HepG2 (cell line): ENCODE measurements at regions not wholly inside any gene's neighbourhood (a gene's known extent, or its start where the extent isn't known, plus 50 kb on each side); places are given as distances from the start of the nearest gene placed in this dataset.

ENCODE experiments used
- ATAC-seq: fragments of 200-7000 bp; cut with Tn5 transposase; 3 replicates; pipeline ENCODE4 v1.9.1; 2020; ENCODE audit warnings: mild to moderate bottlenecking, moderate library complexity
- BruUV-seq: library from RNA; stranded (reverse); fragments of 400-500 nt; replicated peaks from 2 replicates; lab custom pipeline; 2021; lab: Mats Ljungman, UMichigan
- CTCF ChIA-PET: fragments of 300-600 bp; formaldehyde crosslinking; extraction: SDS; loops from one replicate; lab custom pipeline; 2021; ENCODE audit warnings: low total read pairs, inconsistent platforms, low intra/inter-chr PET ratio; lab: Yijun Ruan, JAX
- POLR2A ChIA-PET: fragments of 350-600 bp; sonication (Branson Sonifier 250); formaldehyde crosslinking; loops from one replicate; lab custom pipeline; 2020; ENCODE audit warnings: antibody characterized with exemption, inconsistent platforms; lab: Yijun Ruan, JAX
- DNase-seq: peaks from one replicate; pipeline ENCODE4 v3.0.0-alpha.2; 2015; ENCODE audit warnings: low spot score
- FAIRE-seq: peaks from 3 replicates; lab custom pipeline; 2011; peaks lifted over from hg19 to GRCh38; lab: Jason Lieb, UNC
- H2AFZ ChIP-seq: one replicate; pipeline ENCODE4 v1.6.1; 2011; ENCODE audit warnings: low read length, inconsistent platforms
- H3K27ac ChIP-seq: fragments of 300-600 bp; 3 replicates; pipeline ENCODE4 v1.8.0; 2011; ENCODE audit warnings: mixed run types, mild to moderate bottlenecking, mixed read lengths, low read length, inconsistent platforms; ENCODE audit not compliant: insufficient read depth; ENCODE audit errors: extremely low read length
- H3K27me3 ChIP-seq, 2 experiments: fragments of 200-600 bp in 1 of 2; 2 replicates in 1 of 2; 3 replicates in 1 of 2; pipeline versions ENCODE4 v1.6.0 to v1.8.0; 2011; ENCODE audit warnings: low read length in 2 of 2, mild to moderate bottlenecking in 2 of 2, moderate library complexity in 2 of 2, inconsistent platforms in 1 of 2; ENCODE audit not compliant: insufficient read depth in 2 of 2, control insufficient read depth in 1 of 2
- H3K36me3 ChIP-seq, 2 experiments: fragments of 200-600 bp in 1 of 2; replicated peaks in 1 of 2; 2 replicates in 1 of 2; 3 replicates in 1 of 2; pipeline versions ENCODE4 v1.5.1 to v1.8.0; 2011; ENCODE audit warnings: low read length in 2 of 2, inconsistent platforms in 1 of 2; ENCODE audit not compliant: insufficient read depth in 2 of 2, control insufficient read depth in 1 of 2
- H3K4me1 ChIP-seq: 2 replicates; pipeline ENCODE4 v1.5.1; 2012; ENCODE audit warnings: low read length, inconsistent platforms; ENCODE audit not compliant: insufficient read depth
- H3K4me2 ChIP-seq: 2 replicates; pipeline ENCODE4 v1.6.0; 2011; ENCODE audit warnings: low read depth, low read length, inconsistent platforms
- H3K4me3 ChIP-seq, 3 experiments: fragments of 200-600 bp in 1 of 3; sonication (generic), shearing (Covaris generic) in 1 of 3; replicated peaks in 1 of 3; 2 replicates each; pipeline ENCODE4 v1.5.1; 2011 to 2016; ENCODE audit warnings: low read length in 3 of 3, inconsistent platforms in 2 of 3, low read depth in 2 of 3, mild to moderate bottlenecking in 2 of 3, control low read depth in 1 of 3, mixed read lengths in 1 of 3; ENCODE audit not compliant: insufficient read depth in 1 of 3
- H3K79me2 ChIP-seq: one replicate; pipeline ENCODE4 v1.6.1; 2011; ENCODE audit warnings: low read length, inconsistent platforms; ENCODE audit not compliant: insufficient read depth
- H3K9ac ChIP-seq: 2 replicates; pipeline ENCODE4 v1.6.0; 2011; ENCODE audit warnings: mild to moderate bottlenecking, low read depth, low read length, inconsistent platforms; ENCODE audit not compliant: insufficient read depth
- H3K9me3 ChIP-seq: 2 replicates; pipeline ENCODE4 v1.5.1; 2012; ENCODE audit warnings: mild to moderate bottlenecking, low read length
- H4K20me1 ChIP-seq: 2 replicates; pipeline ENCODE4 v1.6.0; 2011; ENCODE audit warnings: inconsistent platforms, mild to moderate bottlenecking, low read length, moderate library complexity; ENCODE audit not compliant: insufficient read depth
- CCDC6 ChIP-seq: sonication (generic); formaldehyde crosslinking; IDR thresholded peaks from 2 replicates; pipeline ENCODE4 v1.8.1; 2022; ENCODE audit warnings: mild to moderate bottlenecking, missing genetic modification reagents, moderate library complexity
- GABPA ChIP-seq, 2 experiments: IDR thresholded peaks; 2 replicates each; pipeline ENCODE4 v1.6.1; 2011 to 2016; ENCODE audit warnings: low read depth in 2 of 2, low read length in 1 of 2, missing biosample characterization in 1 of 2, missing genetic modification characterization in 1 of 2
- GLMP ChIP-seq: sonication (generic); formaldehyde crosslinking; IDR thresholded peaks from 2 replicates; pipeline ENCODE4 v1.9.0; 2021; ENCODE audit warnings: missing genetic modification reagents, mild to moderate bottlenecking, borderline replicate concordance
- HOXA5 ChIP-seq: sonication (generic); formaldehyde crosslinking; IDR thresholded peaks from 2 replicates; pipeline ENCODE4 v1.4.0; 2020; ENCODE audit warnings: missing genetic modification reagents
- MED13 ChIP-seq: sonication (generic); formaldehyde crosslinking; IDR thresholded peaks from 2 replicates; pipeline ENCODE4 v1.5.0; 2020; ENCODE audit warnings: missing genetic modification reagents
- POLR2G ChIP-seq: fragments of 200-400 bp; formaldehyde crosslinking; IDR thresholded peaks from 2 replicates; pipeline ENCODE4 v1.6.1; 2018; ENCODE audit warnings: mild to moderate bottlenecking, low read depth, low read length, moderate library complexity
- SP1 ChIP-seq, 2 experiments: fragments of 450-650 bp in 1 of 2; sonication (generic) in 1 of 2; formaldehyde crosslinking in 1 of 2; IDR thresholded peaks; 2 replicates each; pipeline versions ENCODE4 v1.4.0 to v1.6.1; 2016 to 2020; ENCODE audit warnings: missing genetic modification reagents in 1 of 2
- ZFP36L1 ChIP-seq: sonication (generic); formaldehyde crosslinking; IDR thresholded peaks from 2 replicates; pipeline ENCODE4 v1.8.0; 2022; ENCODE audit warnings: mild to moderate bottlenecking, missing genetic modification reagents, moderate library complexity
- ZFP41 ChIP-seq: sonication (generic); formaldehyde crosslinking; IDR thresholded peaks from 2 replicates; pipeline ENCODE4 v1.4.0; 2020; ENCODE audit warnings: mild to moderate bottlenecking, missing genetic modification reagents, borderline replicate concordance
- ZFP82 ChIP-seq: sonication (generic); formaldehyde crosslinking; IDR thresholded peaks from 2 replicates; pipeline ENCODE4 v1.5.1; 2020; ENCODE audit warnings: mild to moderate bottlenecking, missing genetic modification reagents, borderline replicate concordance
- ZNF296 ChIP-seq: sonication (generic); formaldehyde crosslinking; conservative IDR thresholded peaks from 2 replicates; pipeline ENCODE4 v1.5.0; 2020; ENCODE audit warnings: mild to moderate bottlenecking, missing genetic modification reagents
- ZNF382 ChIP-seq: sonication (generic); formaldehyde crosslinking; IDR thresholded peaks from 2 replicates; pipeline ENCODE4 v1.5.0; 2020; ENCODE audit warnings: missing genetic modification reagents, mild to moderate bottlenecking, borderline replicate concordance
- ZNF512 ChIP-seq: sonication (generic); formaldehyde crosslinking; IDR thresholded peaks from 2 replicates; pipeline ENCODE4 v1.4.0; 2020; ENCODE audit warnings: mild to moderate bottlenecking, missing genetic modification reagents
- ZSCAN20 ChIP-seq: sonication (generic); formaldehyde crosslinking; IDR thresholded peaks from 2 replicates; pipeline ENCODE4 v1.4.0; 2020; ENCODE audit warnings: missing genetic modification reagents, mild to moderate bottlenecking, borderline replicate concordance
- ZSCAN29 ChIP-seq: sonication (generic); formaldehyde crosslinking; conservative IDR thresholded peaks from 2 replicates; pipeline ENCODE4 v1.4.0; 2020; ENCODE audit warnings: mild to moderate bottlenecking, missing genetic modification reagents
- WGBS: methylation state at CpG from one replicate; pipeline ENCODE4 v1.1.6; 2017; ENCODE audit warnings: low lambda C conversion rate; 5-methylcytosine and 5-hydroxymethylcytosine counted together
- in situ Hi-C: cut with HindIII; loops from 2 replicates; pipeline ENCODE4 v1.10.0; 2017; ENCODE audit warnings: low pct_unique_long_range_greater_than_20kb; ENCODE audit not compliant: extremely low pct_ligation_motif_present
- intact Hi-C: fragments of 100-400 bp; cut with micrococcal nuclease; formaldehyde crosslinking; loops from one replicate; pipeline ENCODE4 v1.10.0; 2022; ENCODE audit not compliant: unreplicated experiment
- TF ChIP-seq, protein P1 (sequence below): sonication (generic); formaldehyde crosslinking; IDR thresholded peaks from 2 replicates; pipeline ENCODE4 v1.8.1; 2023; ENCODE audit warnings: missing genetic modification reagents, mild to moderate bottlenecking, borderline replicate concordance

DNA sequence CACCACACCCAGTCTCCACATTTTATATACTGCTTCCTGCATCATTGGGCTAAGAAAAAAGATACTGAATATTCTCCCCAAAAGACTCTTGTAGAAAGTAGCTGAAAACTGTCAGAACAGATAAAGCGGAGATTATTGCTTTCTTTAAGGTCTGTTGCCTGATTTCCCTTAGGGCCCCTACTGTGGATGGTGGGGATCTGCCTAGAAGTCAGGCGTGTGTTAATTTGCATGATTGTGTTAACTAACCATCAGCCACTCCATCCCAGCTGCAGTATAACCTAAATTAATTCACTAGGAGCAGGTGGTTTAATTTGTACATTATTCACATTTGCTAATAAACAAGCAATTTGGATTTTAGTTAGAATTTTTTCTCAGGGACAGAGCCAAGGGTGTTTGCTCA lies 360.3 kb downstream of the FBXW7 start (continued):
- no peak for TF ChIP-seq MED13 (CRISPR knock-in tag)
- TF ChIP-seq ZNF512 (CRISPR knock-in tag) = no peak
- no peak for TF ChIP-seq ZFP82 (CRISPR knock-in tag)
- TF ChIP-seq, protein P1, sequence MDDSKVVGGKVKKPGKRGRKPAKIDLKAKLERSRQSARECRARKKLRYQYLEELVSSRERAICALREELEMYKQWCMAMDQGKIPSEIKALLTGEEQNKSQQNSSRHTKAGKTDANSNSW = no peak
- TF ChIP-seq, all 625 proteins: peak for 0

DNA sequence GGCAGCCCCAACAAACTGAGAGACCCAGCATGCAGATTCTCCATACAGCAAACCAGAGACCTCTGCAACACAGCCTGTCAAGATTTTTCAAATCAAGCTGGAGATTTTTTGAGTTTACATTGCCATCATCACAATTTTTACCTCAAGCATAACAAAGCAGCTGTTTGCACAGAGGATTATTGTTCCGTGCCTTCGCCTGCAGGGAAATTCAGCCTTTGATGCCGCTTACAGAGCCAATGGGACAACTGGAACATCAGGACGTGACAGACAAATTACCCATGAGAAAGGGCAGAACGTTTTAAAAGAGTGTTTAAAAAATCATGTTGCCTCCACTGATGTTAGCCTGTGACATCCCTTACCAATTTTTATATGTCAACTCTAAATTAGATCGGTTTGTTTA lies 363.7 kb downstream of the FBXW7 start:
- Histone ChIP-seq H3K4me1 (no peaks in the 10 kb centered on the region), H3K27ac (no peak overlapping the region), H3K27me3 (0 out of 5 replicates have a peak, but pooled peaks cover 0 to 4% of the 10 kb centered on the region in 2 experiments), H3K9me3 (no peaks in the 10 kb centered on the region), H3K4me3 (no peak overlapping the region), H3K36me3 (no peaks in the 10 kb centered on the region), H2AFZ (no peak overlapping the region), H4K20me1 (no peaks in the 10 kb centered on the region), H3K4me2 (no peak overlapping the region)
- in situ Hi-C loops = no loop called here
- POLR2A ChIA-PET = no interaction called here
- CTCF ChIA-PET = no interaction called here
- DNase-seq (no peak), FAIRE-seq (no peak)
- intact Hi-C loops = no loop called here
- BruUV-seq = no TSS peak
- TF ChIP-seq ZFP36L1 (CRISPR knock-in tag) (no peak), HOXA5 (no peak), GLMP (CRISPR knock-in tag) (no peak), ZSCAN20 (CRISPR knock-in tag) (no peak), GABPA (IDR thresholded peaks at IDR 0.05; ENCODE audit: low read depth, low read length) (no peak), GABPA (CRISPR knock-in tag; IDR thresholded peaks at IDR 0.05; ENCODE audit: low read depth) (no peak), ZNF296 (CRISPR knock-in tag) (no peak), CCDC6 (CRISPR knock-in tag) (no peak), POLR2G (no peak), ZSCAN29 (CRISPR knock-in tag) (no peak), ZNF382 (CRISPR knock-in tag) (no peak), SP1 (IDR thresholded peaks at IDR 0.05) (no peak), SP1 (CRISPR knock-in tag; IDR thresholded peaks at IDR 0.05) (no peak), ZFP41 (CRISPR knock-in tag) (no peak)
- TF ChIP-seq, all 625 proteins: peak for 0
- H3K79me2 ChIP-seq = no peaks in the 10 kb centered on the region
- H3K9ac ChIP-seq = no peak overlapping the region
- no peak for ATAC-seq
- WGBS = 6% methylated on average over 6 of the region's 6 CpGs
